Left ventricle myocardium superior (tissue), 1 donor: ENCODE measurements at regions not wholly inside any gene's neighbourhood (a gene's known extent, or its start where the extent isn't known, plus 50 kb on each side); places are given as distances from the start of the nearest gene placed in this dataset.
A peak's percentile ranks its signal among the peaks of the same experiment; 100 is the strongest.

Experiments used
- ATAC-seq: fragments of 200-7000 bp; cut with Tn5 transposase; one replicate; pipeline ENCODE4 v1.9.1; 2020; ENCODE audit warnings: mild to moderate bottlenecking, moderate library complexity
- DNase-seq: peaks from one replicate; pipeline ENCODE4 v3.0.0-alpha.2; 2020
- intact Hi-C: fragments of 100-400 bp; cut with micrococcal nuclease; formaldehyde crosslinking; loops from one replicate; pipeline ENCODE4 v1.11.0; 2022
- donor health status: DM: no; HTN: yes; CAD: no; lungs with severe emphysema.

DNA sequence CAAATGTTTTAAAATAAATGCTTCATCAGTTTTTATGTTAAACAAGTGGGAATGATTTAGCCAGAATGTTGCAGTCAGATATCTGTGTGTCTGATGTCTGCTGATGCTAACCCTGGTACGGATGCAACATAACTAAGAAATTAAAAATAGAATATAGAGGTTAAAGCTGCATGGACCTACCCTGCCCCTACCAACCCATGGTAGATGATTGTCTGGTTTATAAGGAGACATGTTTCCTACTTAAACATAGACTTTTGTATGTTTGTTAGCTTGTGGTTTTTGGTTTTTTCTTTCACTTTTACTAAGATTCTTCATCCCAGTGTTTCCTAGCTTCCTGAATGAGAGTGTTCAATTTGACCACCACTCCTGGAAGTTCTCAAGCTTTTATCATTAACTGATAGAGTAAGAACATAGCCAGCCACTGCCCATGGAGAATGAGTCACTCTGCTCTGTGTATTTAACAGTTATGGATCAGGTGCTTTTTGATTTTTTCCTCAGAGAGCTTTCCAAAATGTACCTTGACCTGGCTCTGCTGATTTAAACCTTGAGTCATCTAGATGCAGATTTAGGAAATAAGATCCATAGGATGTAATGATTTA, 70.7 kb upstream of the VEPH1 start:
- ATAC-seq (no peak), DNase-seq (no peak)
- intact Hi-C loops: loop anchor here (5.0 kb wide), 1 partner anchor 42 kb away; no protein-coding TSS in a partner anchor

DNA sequence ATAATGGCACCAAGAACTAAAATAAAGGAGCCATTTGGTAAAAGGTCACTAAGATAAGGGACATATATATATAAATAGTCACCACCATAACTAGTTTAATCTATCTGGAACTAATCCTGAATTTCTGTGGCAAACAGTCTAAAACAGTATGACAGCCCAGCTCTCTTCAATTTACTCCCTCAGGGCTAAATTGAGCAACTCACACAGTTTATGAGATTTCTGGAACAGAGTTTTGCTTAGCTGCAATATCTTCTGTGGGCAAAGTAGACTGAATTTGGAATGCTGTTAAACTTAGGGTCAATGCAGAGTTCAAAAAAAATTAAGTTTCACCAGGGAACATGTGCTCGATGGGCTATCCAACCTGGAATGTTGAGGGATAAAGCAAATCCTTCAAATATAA, 70.1 kb upstream of the VEPH1 start:
- no peak for DNase-seq
- intact Hi-C loops: loop anchor here (5.0 kb wide), 1 partner anchor 41 kb away; no protein-coding TSS in a partner anchor
- ATAC-seq: peak; percentile 87

DNA sequence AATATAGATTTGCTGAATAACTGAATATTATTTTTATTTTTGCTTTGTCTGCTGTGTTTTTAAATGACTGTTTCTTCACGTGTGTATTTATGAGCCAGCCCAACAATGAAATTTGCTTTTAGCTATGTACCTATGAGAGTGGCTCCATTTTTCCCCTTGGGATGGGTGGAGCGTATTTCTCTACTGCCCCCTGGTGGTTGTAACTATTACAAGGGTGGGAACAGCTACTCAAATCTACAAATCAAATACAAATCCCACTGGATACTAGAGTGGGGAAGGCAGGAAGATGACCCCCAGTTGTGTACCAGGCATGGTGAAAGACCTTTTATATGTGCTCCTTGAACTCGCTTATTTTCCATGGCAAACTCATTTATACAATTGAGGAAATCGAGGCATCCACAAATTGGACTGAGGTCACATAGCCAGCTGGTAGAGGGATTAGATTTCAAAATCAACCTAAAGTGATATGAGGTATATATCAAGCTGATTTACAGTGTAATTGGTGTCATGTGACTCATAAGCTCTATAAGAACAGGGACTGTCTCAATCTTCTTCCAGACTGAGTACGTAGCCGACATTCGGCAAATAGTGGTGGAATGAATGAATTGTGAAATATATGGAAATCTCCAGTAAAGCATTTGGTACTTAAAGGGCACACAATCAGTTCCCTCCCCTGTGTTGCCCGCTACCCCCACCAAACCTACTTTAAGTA, 69.5 kb upstream of the VEPH1 start:
- DNase-seq: no peak
- ATAC-seq: peak; percentile 36
- intact Hi-C loops: loop anchor here (5.0 kb wide), 1 partner anchor 40 kb away; no protein-coding TSS in a partner anchor

DNA sequence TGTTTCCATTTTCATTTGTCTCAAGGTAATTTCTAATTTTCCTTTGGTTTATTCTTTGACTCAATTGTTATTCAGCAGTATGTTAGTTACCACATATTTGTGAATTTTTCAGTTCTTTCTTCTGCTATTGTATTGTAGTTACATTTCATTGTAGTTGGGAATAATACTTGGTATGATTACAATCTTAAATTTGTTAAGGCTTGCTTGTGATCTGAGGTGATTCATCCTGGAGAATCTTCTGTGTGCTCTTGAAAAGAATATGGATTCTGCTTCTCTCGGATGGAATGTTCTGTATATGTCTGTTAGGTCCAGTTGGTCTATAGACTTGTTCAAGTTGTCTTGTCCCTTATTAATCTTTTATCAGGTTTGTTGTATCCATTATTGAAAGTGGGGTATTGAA, 63.4 kb upstream of the VEPH1 start:
- DNase-seq: no peak
- intact Hi-C loops: no loop called here
- ATAC-seq: no peak

DNA sequence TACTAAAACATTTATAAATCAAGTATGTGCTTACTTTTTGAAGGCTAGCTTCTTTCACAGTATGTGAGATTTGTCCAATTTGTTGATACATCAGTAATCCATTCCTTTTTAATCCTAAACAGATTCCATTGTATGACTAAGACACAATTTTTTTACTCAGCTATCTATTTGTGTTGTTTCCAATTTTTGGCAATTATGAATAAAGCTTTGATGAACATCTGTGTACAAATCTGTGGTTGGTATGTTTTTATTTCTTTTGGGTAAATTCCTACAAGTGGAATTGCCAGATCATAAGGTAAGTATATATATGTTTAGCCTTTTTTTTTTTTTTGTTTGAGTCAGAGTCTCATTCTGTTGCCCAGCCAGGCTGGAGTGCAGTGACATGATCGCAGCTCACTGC, 56.2 kb upstream of the VEPH1 start:
- DNase-seq (no peak), ATAC-seq (no peak)
- intact Hi-C loops: no loop called here
